22Rv1 (cell line): ENCODE measurements at regions not wholly inside any gene's neighbourhood (a gene's known extent, or its start where the extent isn't known, plus 50 kb on each side); places are given as distances from the start of the nearest gene placed in this dataset.

Source experiments
- ZFX ChIP-seq: fragments of 450-650 bp; IDR thresholded peaks from 2 replicates; pipeline ENCODE4 v1.6.1; 2017; ENCODE audit warnings: antibody characterized with exemption, borderline replicate concordance
- TF ChIP-seq, protein P1 (sequence below): fragments of 450-650 bp; IDR thresholded peaks from 2 replicates; pipeline ENCODE4 v1.5.1; 2017; ENCODE audit warnings: mild to moderate bottlenecking

GRCh38 chr1:30273456-30273855 lies 449.9 kb downstream of the MATN1 start:
- TF ChIP-seq, protein P1, sequence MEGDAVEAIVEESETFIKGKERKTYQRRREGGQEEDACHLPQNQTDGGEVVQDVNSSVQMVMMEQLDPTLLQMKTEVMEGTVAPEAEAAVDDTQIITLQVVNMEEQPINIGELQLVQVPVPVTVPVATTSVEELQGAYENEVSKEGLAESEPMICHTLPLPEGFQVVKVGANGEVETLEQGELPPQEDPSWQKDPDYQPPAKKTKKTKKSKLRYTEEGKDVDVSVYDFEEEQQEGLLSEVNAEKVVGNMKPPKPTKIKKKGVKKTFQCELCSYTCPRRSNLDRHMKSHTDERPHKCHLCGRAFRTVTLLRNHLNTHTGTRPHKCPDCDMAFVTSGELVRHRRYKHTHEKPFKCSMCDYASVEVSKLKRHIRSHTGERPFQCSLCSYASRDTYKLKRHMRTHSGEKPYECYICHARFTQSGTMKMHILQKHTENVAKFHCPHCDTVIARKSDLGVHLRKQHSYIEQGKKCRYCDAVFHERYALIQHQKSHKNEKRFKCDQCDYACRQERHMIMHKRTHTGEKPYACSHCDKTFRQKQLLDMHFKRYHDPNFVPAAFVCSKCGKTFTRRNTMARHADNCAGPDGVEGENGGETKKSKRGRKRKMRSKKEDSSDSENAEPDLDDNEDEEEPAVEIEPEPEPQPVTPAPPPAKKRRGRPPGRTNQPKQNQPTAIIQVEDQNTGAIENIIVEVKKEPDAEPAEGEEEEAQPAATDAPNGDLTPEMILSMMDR: no peak
- no peak for TF ChIP-seq ZFX
